ENCODE measurements at regions not wholly inside any gene's neighbourhood (a gene's known extent, or its start where the extent isn't known, plus 50 kb on each side); places are given as distances from the start of the nearest gene placed in this dataset.

DNA sequence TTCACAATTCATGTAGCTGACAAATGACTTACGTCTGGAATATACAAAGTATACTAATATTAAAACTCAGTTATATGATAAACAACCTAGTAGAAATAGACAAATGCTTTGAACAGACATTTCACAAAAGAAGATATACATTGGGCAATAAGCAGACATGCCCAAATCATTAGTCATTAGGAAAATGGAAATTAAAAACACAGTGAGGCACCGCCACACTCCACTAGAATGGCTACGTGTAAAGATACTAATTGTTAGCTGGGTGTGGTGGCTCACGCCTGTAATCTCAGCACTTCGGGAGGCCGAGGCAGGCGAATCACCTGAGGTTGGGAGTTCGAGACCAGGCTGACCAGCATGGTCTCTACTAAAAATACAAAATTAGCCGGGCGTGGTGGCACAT lies 248.9 kb upstream of the TMEM132C start:
- Mint-ChIP-seq H3K27me3 (ENCODE audit: unreplicated experiment) (peaks cover 17% of the 10 kb centered on the region), H3K4me3 (ENCODE audit: unreplicated experiment) (no peak overlapping the region), H3K4me1 (ENCODE audit: unreplicated experiment) (no peaks in the 10 kb centered on the region), H3K27ac (ENCODE audit: unreplicated experiment) (no peak overlapping the region), H3K9me3 (ENCODE audit: unreplicated experiment) (peaks cover 3% of the 10 kb centered on the region), H3K36me3 (ENCODE audit: unreplicated experiment) (no peaks in the 10 kb centered on the region)
- TF ChIP-seq, protein P1, sequence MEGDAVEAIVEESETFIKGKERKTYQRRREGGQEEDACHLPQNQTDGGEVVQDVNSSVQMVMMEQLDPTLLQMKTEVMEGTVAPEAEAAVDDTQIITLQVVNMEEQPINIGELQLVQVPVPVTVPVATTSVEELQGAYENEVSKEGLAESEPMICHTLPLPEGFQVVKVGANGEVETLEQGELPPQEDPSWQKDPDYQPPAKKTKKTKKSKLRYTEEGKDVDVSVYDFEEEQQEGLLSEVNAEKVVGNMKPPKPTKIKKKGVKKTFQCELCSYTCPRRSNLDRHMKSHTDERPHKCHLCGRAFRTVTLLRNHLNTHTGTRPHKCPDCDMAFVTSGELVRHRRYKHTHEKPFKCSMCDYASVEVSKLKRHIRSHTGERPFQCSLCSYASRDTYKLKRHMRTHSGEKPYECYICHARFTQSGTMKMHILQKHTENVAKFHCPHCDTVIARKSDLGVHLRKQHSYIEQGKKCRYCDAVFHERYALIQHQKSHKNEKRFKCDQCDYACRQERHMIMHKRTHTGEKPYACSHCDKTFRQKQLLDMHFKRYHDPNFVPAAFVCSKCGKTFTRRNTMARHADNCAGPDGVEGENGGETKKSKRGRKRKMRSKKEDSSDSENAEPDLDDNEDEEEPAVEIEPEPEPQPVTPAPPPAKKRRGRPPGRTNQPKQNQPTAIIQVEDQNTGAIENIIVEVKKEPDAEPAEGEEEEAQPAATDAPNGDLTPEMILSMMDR (IDR thresholded peaks at IDR 0.05) = no peak
- DNase-seq (ENCODE audit: extremely low spot score, unreplicated experiment) = no peak

DNA sequence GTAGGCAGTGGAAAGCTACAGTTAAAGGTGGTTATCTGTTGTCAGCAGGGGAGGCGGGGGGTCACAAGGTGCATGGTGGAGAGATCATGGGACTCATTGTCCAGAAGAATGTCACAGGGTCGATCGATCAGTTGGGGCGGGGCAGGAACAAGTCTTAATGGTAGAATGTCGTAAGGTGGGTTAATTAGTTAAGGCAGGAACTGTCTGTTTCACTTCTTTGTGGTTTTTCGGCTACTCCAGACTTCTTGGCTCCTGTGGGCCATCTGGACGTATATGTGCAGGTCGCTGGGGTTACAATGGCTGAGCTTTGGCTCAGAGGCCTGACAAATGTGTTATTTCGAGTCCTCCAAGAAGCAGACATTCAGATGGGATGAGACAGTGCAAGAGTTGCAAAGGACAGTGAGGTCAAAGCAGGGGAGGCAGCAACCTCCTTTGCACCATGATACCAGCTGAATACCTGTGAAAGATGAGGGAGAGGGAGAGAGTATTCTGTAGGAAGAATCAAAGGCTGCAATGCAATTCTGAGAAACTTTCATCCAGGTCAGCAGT lies 246.9 kb upstream of the TMEM132C start:
- no peak for DNase-seq (ENCODE audit: extremely low spot score, unreplicated experiment)
- Mint-ChIP-seq H3K9me3 (ENCODE audit: unreplicated experiment) (peaks cover 3% of the 10 kb centered on the region), H3K27ac (ENCODE audit: unreplicated experiment) (no peak overlapping the region)

DNA sequence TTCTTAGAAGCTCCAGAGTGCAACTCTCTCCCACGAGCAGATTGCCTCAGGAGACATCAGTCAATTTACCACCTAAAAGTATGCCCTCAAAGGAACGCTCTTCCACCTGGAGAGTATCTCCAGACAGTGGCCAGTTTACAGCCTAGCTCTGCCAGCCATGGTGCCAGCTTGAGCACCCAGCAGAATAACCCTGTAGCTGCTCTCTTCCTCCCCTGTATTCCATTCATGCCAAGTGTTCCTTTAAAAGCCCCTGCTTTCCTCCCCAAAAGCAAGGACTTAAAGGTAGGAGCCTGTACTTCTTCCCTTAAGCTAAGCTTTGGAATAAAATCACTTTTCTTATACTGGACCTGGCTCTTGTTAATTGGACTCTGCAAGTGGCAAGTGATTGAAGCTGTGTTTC lies 245.4 kb upstream of the TMEM132C start:
- H3K27ac Mint-ChIP-seq (ENCODE audit: unreplicated experiment) = no peak overlapping the region
- TF ChIP-seq, protein P1 (IDR thresholded peaks at IDR 0.05) = no peak
- no peaks in the 10 kb centered on the region for H3K4me1 Mint-ChIP-seq (ENCODE audit: unreplicated experiment)
- no peaks in the 10 kb centered on the region for H3K36me3 Mint-ChIP-seq (ENCODE audit: unreplicated experiment)
- DNase-seq (ENCODE audit: extremely low spot score, unreplicated experiment) = no peak
- H3K9me3 Mint-ChIP-seq (ENCODE audit: unreplicated experiment) = peaks cover 3% of the 10 kb centered on the region
- peaks cover 26% of the 10 kb centered on the region for H3K27me3 Mint-ChIP-seq (ENCODE audit: unreplicated experiment)
- H3K4me3 Mint-ChIP-seq (ENCODE audit: unreplicated experiment) = no peak overlapping the region

More for the DNA sequence above, 246.9 kb upstream of the TMEM132C start:
- no peaks in the 10 kb centered on the region for H3K36me3 Mint-ChIP-seq (ENCODE audit: unreplicated experiment)
- no peaks in the 10 kb centered on the region for H3K4me1 Mint-ChIP-seq (ENCODE audit: unreplicated experiment)
- H3K4me3 Mint-ChIP-seq (ENCODE audit: unreplicated experiment) = no peak overlapping the region
- H3K27me3 Mint-ChIP-seq (ENCODE audit: unreplicated experiment) = peaks cover 17% of the 10 kb centered on the region
- TF ChIP-seq, protein P1 (IDR thresholded peaks at IDR 0.05) = no peak

DNA sequence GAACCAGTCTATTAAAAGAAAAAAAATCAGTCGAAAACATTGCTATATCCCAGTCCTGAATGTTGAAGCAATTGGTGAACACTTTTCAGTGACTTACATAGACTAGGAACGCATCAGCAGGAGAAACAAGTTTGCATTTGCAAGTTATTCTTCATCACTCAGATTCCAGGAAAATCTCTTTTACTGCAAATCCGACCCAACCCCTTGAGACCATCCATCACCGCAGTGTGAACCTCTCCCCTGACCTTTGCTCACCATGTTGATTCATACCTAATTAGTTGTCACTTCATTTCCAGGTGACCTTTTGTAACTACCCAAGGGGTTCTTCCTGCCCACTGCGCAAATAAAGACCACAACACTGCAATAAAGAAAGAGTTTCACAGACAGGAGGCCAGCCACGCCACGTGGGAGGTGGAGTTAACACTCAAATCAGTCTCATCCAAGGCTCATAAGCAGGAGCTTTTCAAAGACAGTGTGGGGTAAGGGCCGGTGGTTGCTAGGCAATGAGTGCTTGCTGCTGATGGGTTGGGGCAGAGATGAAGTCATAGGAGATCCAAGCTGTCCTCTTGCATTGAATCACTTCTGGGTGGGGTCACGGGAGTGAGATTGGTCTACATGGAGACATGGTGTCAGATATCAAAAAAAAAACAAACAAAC lies 241.3 kb upstream of the TMEM132C start:
- no peak overlapping the region for H3K4me3 Mint-ChIP-seq (ENCODE audit: unreplicated experiment)
- H3K4me1 Mint-ChIP-seq (ENCODE audit: unreplicated experiment) = no peaks in the 10 kb centered on the region
- no peaks in the 10 kb centered on the region for H3K9me3 Mint-ChIP-seq (ENCODE audit: unreplicated experiment)
- DNase-seq (ENCODE audit: extremely low spot score, unreplicated experiment) = peak; percentile 63
- H3K36me3 Mint-ChIP-seq (ENCODE audit: unreplicated experiment) = no peaks in the 10 kb centered on the region
- H3K27me3 Mint-ChIP-seq (ENCODE audit: unreplicated experiment) = peaks cover 34% of the 10 kb centered on the region
- TF ChIP-seq, protein P1 (IDR thresholded peaks at IDR 0.05) = no peak
- H3K27ac Mint-ChIP-seq (ENCODE audit: unreplicated experiment) = no peak overlapping the region

DNA sequence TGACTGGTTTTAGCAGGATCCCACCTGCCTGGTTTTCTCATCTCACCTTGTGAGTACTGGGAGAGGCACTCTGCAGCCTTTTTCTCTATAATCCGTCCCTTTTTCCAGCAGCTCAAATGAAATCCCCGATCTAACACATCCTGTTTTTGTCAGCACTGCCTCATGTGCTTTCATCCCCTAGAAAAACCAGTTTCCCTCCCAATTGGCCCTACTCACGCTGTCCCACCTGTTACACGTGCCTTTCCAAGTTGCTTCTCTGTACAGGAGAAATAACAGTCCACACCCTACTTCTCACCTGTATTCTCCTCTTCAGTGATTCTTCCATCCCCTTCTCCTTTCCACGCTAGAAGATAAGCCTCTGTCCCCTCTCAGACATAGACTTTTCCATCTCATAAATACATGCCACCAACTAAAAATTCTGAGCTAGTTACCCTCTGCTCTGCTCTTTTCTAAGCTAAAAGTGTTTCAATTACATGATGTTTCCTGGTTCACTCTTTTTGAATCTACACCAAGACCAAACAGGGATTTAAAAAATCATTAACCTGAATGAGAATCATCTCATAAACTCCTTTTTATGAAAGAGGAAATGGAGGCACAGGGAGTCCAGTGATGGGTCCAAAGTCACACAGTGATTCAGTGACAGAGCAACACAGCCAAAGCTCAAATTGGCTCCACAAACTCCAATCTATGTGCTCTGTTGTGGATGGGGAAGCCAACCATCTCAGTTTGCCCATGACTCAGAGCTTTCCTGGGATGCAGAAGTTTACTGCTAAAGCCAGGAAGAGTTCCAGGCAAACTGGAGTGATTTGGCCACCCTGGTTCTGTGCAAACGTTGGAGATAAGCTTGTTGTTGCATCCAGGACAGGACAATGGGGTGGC lies 240.0 kb upstream of the TMEM132C start:
- peaks cover 39% of the 10 kb centered on the region for H3K27me3 Mint-ChIP-seq (ENCODE audit: unreplicated experiment)
- no peak overlapping the region for H3K4me3 Mint-ChIP-seq (ENCODE audit: unreplicated experiment)
- TF ChIP-seq, protein P1 (IDR thresholded peaks at IDR 0.05) = no peak
- no peak overlapping the region for H3K27ac Mint-ChIP-seq (ENCODE audit: unreplicated experiment)
- no peaks in the 10 kb centered on the region for H3K4me1 Mint-ChIP-seq (ENCODE audit: unreplicated experiment)
- H3K9me3 Mint-ChIP-seq (ENCODE audit: unreplicated experiment) = no peaks in the 10 kb centered on the region
- H3K36me3 Mint-ChIP-seq (ENCODE audit: unreplicated experiment) = no peaks in the 10 kb centered on the region
- peak; percentile 17 for DNase-seq (ENCODE audit: extremely low spot score, unreplicated experiment)

Measured in osteocyte (in vitro differentiated cells).